IMR-90 (cell line): ENCODE measurements at regions not wholly inside any gene's neighbourhood (a gene's known extent, or its start where the extent isn't known, plus 50 kb on each side); places are given as distances from the start of the nearest gene placed in this dataset.

Experiments used
- ATAC-seq: fragments of 200-7000 bp; cut with Tn5 transposase; 2 replicates; pipeline ENCODE4 v1.9.1; 2020; ENCODE audit warnings: low read depth, mild to moderate bottlenecking, moderate library complexity
- BruUV-seq: library from RNA; stranded (reverse); fragments of 400-500 nt; replicated peaks from 2 replicates; lab custom pipeline; 2021; lab: Mats Ljungman, UMichigan
- CTCF ChIA-PET: fragments of 300-600 bp; formaldehyde crosslinking; extraction: SDS; loops from one replicate; lab custom pipeline; 2021; ENCODE audit warnings: antibody characterized with exemption; lab: Yijun Ruan, JAX
- POLR2A ChIA-PET: fragments of 300-600 bp; sonication (Branson Sonifier 250); formaldehyde crosslinking; loops from one replicate; lab custom pipeline; 2022; ENCODE audit warnings: antibody characterized with exemption; ENCODE audit not compliant: unreplicated experiment; lab: Charles Lee
- DNase-seq: peaks from one replicate; pipeline ENCODE4 v3.0.0; 2013
- H2AFZ ChIP-seq: replicated peaks from 2 replicates; pipeline ENCODE3; 2013; ENCODE audit warnings: low read length, mild to moderate bottlenecking; ENCODE audit not compliant: poor library complexity
- H2AK5ac ChIP-seq: 2 replicates; pipeline ENCODE4 v1.6.1; 2013; ENCODE audit warnings: low read depth, low read length, inconsistent platforms
- H2AK9ac ChIP-seq: replicated peaks from 2 replicates; pipeline ENCODE3; 2013; ENCODE audit warnings: mild to moderate bottlenecking, low read depth, low read length, moderate library complexity; ENCODE audit not compliant: poor library complexity
- H2BK120ac ChIP-seq: 2 replicates; pipeline ENCODE4 v1.6.1; 2013; ENCODE audit warnings: low read depth, low read length, inconsistent platforms
- H2BK15ac ChIP-seq: 3 replicates; pipeline ENCODE4 v1.6.1; 2013; ENCODE audit warnings: low read depth, low read length, inconsistent platforms
- H2BK20ac ChIP-seq: 2 replicates; pipeline ENCODE4 v1.6.1; 2013; ENCODE audit warnings: low read depth, mild to moderate bottlenecking, inconsistent platforms, low read length, moderate library complexity
- H2BK5ac ChIP-seq: 2 replicates; pipeline ENCODE4 v1.6.1; 2013; ENCODE audit warnings: mild to moderate bottlenecking, low read depth, low read length, inconsistent platforms; ENCODE audit not compliant: poor library complexity, severe bottlenecking
- H3K14ac ChIP-seq: replicated peaks from 2 replicates; pipeline ENCODE4 v1.6.1; 2013; ENCODE audit warnings: low read depth, low read length, inconsistent platforms
- H3K18ac ChIP-seq: 2 replicates; pipeline ENCODE4 v1.6.1; 2013; ENCODE audit warnings: low read depth, low read length, control low read depth
- H3K23ac ChIP-seq: 2 replicates; pipeline ENCODE4 v1.6.1; 2013; ENCODE audit warnings: low read depth, low read length, inconsistent platforms
- H3K27ac ChIP-seq: 2 replicates; pipeline ENCODE4 v1.5.1; 2013; ENCODE audit warnings: mild to moderate bottlenecking, control low read depth, low read length; ENCODE audit not compliant: insufficient read depth
- H3K27me3 ChIP-seq: 2 replicates; pipeline ENCODE4 v1.6.1; 2013; ENCODE audit warnings: low read length; ENCODE audit not compliant: control insufficient read depth, insufficient read depth
- H3K36me3 ChIP-seq: 2 replicates; pipeline ENCODE4 v1.6.1; 2013; ENCODE audit warnings: low read length, mixed read lengths; ENCODE audit not compliant: control insufficient read depth, insufficient read depth
- H3K4ac ChIP-seq: 2 replicates; pipeline ENCODE4 v1.6.1; 2013; ENCODE audit warnings: low read depth, low read length, inconsistent platforms
- H3K4me1 ChIP-seq: 2 replicates; pipeline ENCODE4 v1.6.1; 2013; ENCODE audit warnings: low read length, mixed read lengths; ENCODE audit not compliant: control insufficient read depth, insufficient read depth
- H3K4me2 ChIP-seq: 2 replicates; pipeline ENCODE4 v1.6.1; 2013; ENCODE audit warnings: low read depth, mild to moderate bottlenecking, control low read depth, low read length, moderate library complexity
- H3K4me3 ChIP-seq: 2 replicates; pipeline ENCODE4 v1.5.1; 2013; ENCODE audit warnings: low read depth, mild to moderate bottlenecking, control low read depth, low read length, moderate library complexity; ENCODE audit not compliant: insufficient read depth
- H3K56ac ChIP-seq: 2 replicates; pipeline ENCODE4 v1.6.1; 2013; ENCODE audit warnings: low read length, inconsistent platforms; ENCODE audit not compliant: insufficient read depth; ENCODE audit errors: extremely low read depth
- H3K79me1 ChIP-seq, 2 experiments: 2 replicates each; pipeline ENCODE4 v1.6.1; 2013; ENCODE audit warnings: low read length in 2 of 2, inconsistent platforms in 1 of 2, low read depth in 1 of 2
- H3K9ac ChIP-seq: 2 replicates; pipeline ENCODE4 v1.6.1; 2013; ENCODE audit warnings: low read depth, low read length, control low read depth
- H3K9me1 ChIP-seq: 2 replicates; pipeline ENCODE4 v1.6.1; 2013; ENCODE audit warnings: low read length, inconsistent platforms; ENCODE audit not compliant: insufficient read depth
- H3K9me3 ChIP-seq: 2 replicates; pipeline ENCODE4 v1.6.1; 2013; ENCODE audit warnings: low read length; ENCODE audit not compliant: control insufficient read depth, insufficient read depth
- H4K20me1 ChIP-seq: 2 replicates; pipeline ENCODE4 v1.6.1; 2013; ENCODE audit warnings: low read length, inconsistent platforms; ENCODE audit not compliant: insufficient read depth
- H4K5ac ChIP-seq: 2 replicates; pipeline ENCODE4 v1.6.1; 2013; ENCODE audit warnings: mild to moderate bottlenecking, low read depth, low read length, control low read depth
- H4K8ac ChIP-seq, 2 experiments: 2 replicates each; pipeline ENCODE4 v1.6.1; 2013; ENCODE audit warnings: low read depth in 2 of 2, low read length in 2 of 2, control low read depth in 1 of 2, inconsistent platforms in 1 of 2
- H4K91ac ChIP-seq: 2 replicates; pipeline ENCODE4 v1.6.1; 2013; ENCODE audit warnings: low read depth, low read length, inconsistent platforms; ENCODE audit not compliant: insufficient read depth
- BHLHE40 ChIP-seq: fragments of 150-350 bp; IDR thresholded peaks from 2 replicates; pipeline ENCODE4 v1.6.1; 2016; ENCODE audit warnings: mild to moderate bottlenecking, low read depth, low read length
- CEBPB ChIP-seq: IDR thresholded peaks from 2 replicates; pipeline ENCODE4 v1.6.1; 2012; ENCODE audit warnings: low read depth, low read length, improper control_type of control experiment
- MAFK ChIP-seq: IDR thresholded peaks from 2 replicates; pipeline ENCODE4 v1.6.1; 2012; ENCODE audit warnings: low read depth, low read length, improper control_type of control experiment
- RAD21 ChIP-seq: IDR thresholded peaks from 2 replicates; pipeline ENCODE4 v1.6.1; 2012; ENCODE audit warnings: low read length, improper control_type of control experiment
- USF2 ChIP-seq: fragments of 150-350 bp; IDR thresholded peaks from 2 replicates; pipeline ENCODE4 v1.6.1; 2017; ENCODE audit warnings: mild to moderate bottlenecking, antibody characterized with exemption, low read length, low read depth
- WGBS, 2 experiments: methylation state at CpG; one replicate each; pipeline versions ENCODE4 v1.1.5 to v1.1.7; 2013; ENCODE audit warnings: missing lambda C conversion rate in 2 of 2; ENCODE audit not compliant: insufficient read length in 1 of 2; ENCODE audit errors: extremely low coverage in 2 of 2; 5-methylcytosine and 5-hydroxymethylcytosine counted together
- dilution Hi-C: fragments of 300-500 bp; cut with HindIII; formaldehyde crosslinking; loops from one replicate; pipeline ENCODE4 v1.14.3; 2018; ENCODE audit warnings: low sequenced_read_pairs; ENCODE audit not compliant: unreplicated experiment
- in situ Hi-C: fragments of 300-500 bp; cut with MboI; formaldehyde crosslinking; loops from 3 replicates; pipeline ENCODE4 v1.14.3; 2019; ENCODE audit warnings: low sequenced_read_pairs, inconsistent platforms, mixed read lengths
- intact Hi-C: fragments of 100-400 bp; cut with micrococcal nuclease; formaldehyde crosslinking; loops from 2 replicates; pipeline ENCODE4 v1.10.0; 2022

GRCh38 chr13:53214433-53214832 is 185.8 kb downstream of the OLFM4 start:
- no peak overlapping the region for H4K91ac ChIP-seq
- H2BK120ac ChIP-seq: no peak overlapping the region
- H4K20me1 ChIP-seq: no peaks in the 10 kb centered on the region
- no peak overlapping the region for H3K18ac ChIP-seq
- no peak overlapping the region for H3K27ac ChIP-seq
- H2AK5ac ChIP-seq: no peak overlapping the region
- whole genome bisulfite sequencing, 2 experiments: no CpG with 5 or more reads among the region's 4 CpGs
- no peak overlapping the region for H4K8ac ChIP-seq
- H2BK15ac ChIP-seq: no peak overlapping the region
- H2BK5ac ChIP-seq: no peak overlapping the region
- H3K27me3 ChIP-seq: no peaks in the 10 kb centered on the region
- no peak for ATAC-seq
- no peaks in the 10 kb centered on the region for H3K9me1 ChIP-seq
- no peaks in the 10 kb centered on the region for H3K4me1 ChIP-seq
- no peak overlapping the region for H2BK20ac ChIP-seq
- H3K4me3 ChIP-seq: no peak overlapping the region
- dilution Hi-C loops (no loop called here), intact Hi-C loops (no loop called here), in situ Hi-C loops (no loop called here)
- no peak overlapping the region for H4K5ac ChIP-seq
- H2AK9ac ChIP-seq: no peak overlapping the region
- no peak overlapping the region for H2AFZ ChIP-seq
- H3K23ac ChIP-seq: no peak overlapping the region
- no peaks in the 10 kb centered on the region for H3K9me3 ChIP-seq
- no TSS peak for BruUV-seq
- ChIA-PET CTCF (no interaction called here), POLR2A (no interaction called here)
- H3K4me2 ChIP-seq: no peak overlapping the region
- no peak overlapping the region for H3K9ac ChIP-seq
- no peaks in the 10 kb centered on the region for H3K79me1 ChIP-seq
- H3K4ac ChIP-seq: no peak overlapping the region
- H3K14ac ChIP-seq: no peak overlapping the region
- TF ChIP-seq RAD21 (no peak), USF2 (no peak), CEBPB (peak; percentile 31; the same call in 1 of the 2 replicates), BHLHE40 (no peak), MAFK (no peak)
- H3K36me3 ChIP-seq: no peaks in the 10 kb centered on the region
- no peak for DNase-seq
- no peak overlapping the region for H3K56ac ChIP-seq
